ENCODE measurements at regions not wholly inside any gene's neighbourhood (a gene's known extent, or its start where the extent isn't known, plus 50 kb on each side); places are given as distances from the start of the nearest gene placed in this dataset.

GRCh38 chr2:42957109-42957860 is 164.9 kb upstream of the HAAO start:
- Histone ChIP-seq H3K9me3 (replicated peaks in 1 of 11) (peaks cover 0 to 8% (median 0%) of the 10 kb centered on the region in 11 experiments; a peak in 4 of 22 replicates), H3K4me2 (peak overlapping the region; percentile 20 to 93 (median 87); a peak in 20 of 22 replicates), H3K4me1 (peaks cover 77 to 100% (median 99%) of the 10 kb centered on the region in 10 experiments), H3K36me3 (no peaks in the 10 kb centered on the region), H3K27me3 (no peaks in the 10 kb centered on the region), H3K9ac (peak overlapping the region in 8 of 11 experiments; percentile 84 to 92 (median 86); a peak in 17 of 22 replicates), H3K27ac (peak overlapping the region in 10 of 11 experiments; percentile 31 to 99 (median 96); a peak in 19 of 22 replicates), H4K20me1 (no peaks in the 10 kb centered on the region), H3K4me3 (peak overlapping the region in 1 of 10 experiments; percentile 12; a peak in 1 of 20 replicates)
- no peak for TF ChIP-seq Cebpa-rat (IDR thresholded peaks at IDR 0.05)

- no peak overlapping the region for H3K4me3 ChIP-seq
- no peaks in the 10 kb centered on the region for H3K36me3 ChIP-seq
- peak overlapping the region in 8 of 11 experiments; percentile 24 to 78 (median 48); a peak in 14 of 22 replicates for H3K9ac ChIP-seq
- H4K20me1 ChIP-seq: no peaks in the 10 kb centered on the region
- TF ChIP-seq Cebpa-rat (IDR thresholded peaks at IDR 0.05): no peak
- peaks cover 67 to 100% (median 100%) of the 10 kb centered on the region in 10 experiments for H3K4me1 ChIP-seq
- peaks cover 0 to 11% (median 0%) of the 10 kb centered on the region in 11 experiments; a peak in 4 of 22 replicates for H3K9me3 ChIP-seq (replicated peaks in 1 of 11)
- no peaks in the 10 kb centered on the region for H3K27me3 ChIP-seq
- peak overlapping the region in 9 of 11 experiments; percentile 17 to 99 (median 95); a peak in 18 of 22 replicates for H3K27ac ChIP-seq
- peak overlapping the region in 10 of 11 experiments; percentile 13 to 93 (median 88); a peak in 19 of 22 replicates for H3K4me2 ChIP-seq
Observed at GRCh38 chr2:42954227-42954962, 162.0 kb upstream of the HAAO start.

GRCh38 chr2:42953216-42953615 is 160.8 kb upstream of the HAAO start:
- Histone ChIP-seq H3K9me3 (replicated peaks in 1 of 11) (peaks cover 0 to 11% (median 0%) of the 10 kb centered on the region in 11 experiments; a peak in 4 of 22 replicates), H4K20me1 (no peaks in the 10 kb centered on the region), H3K9ac (peak overlapping the region in 8 of 11 experiments; percentile 16 to 79 (median 74); a peak in 12 of 22 replicates), H3K4me3 (no peak overlapping the region; a peak in 1 of 20 replicates), H3K4me2 (peak overlapping the region in 9 of 11 experiments; percentile 76 to 93 (median 88); a peak in 18 of 22 replicates), H3K36me3 (no peaks in the 10 kb centered on the region), H3K27me3 (no peaks in the 10 kb centered on the region), H3K4me1 (peaks cover 62 to 100% (median 100%) of the 10 kb centered on the region in 10 experiments), H3K27ac (peak overlapping the region in 9 of 11 experiments; percentile 39 to 99 (median 95); a peak in 17 of 22 replicates)
- TF ChIP-seq Cebpa-rat (IDR thresholded peaks at IDR 0.05): no peak

- Histone ChIP-seq H3K4me1 (peaks cover 59 to 100% (median 100%) of the 10 kb centered on the region in 10 experiments), H3K4me3 (0 out of 20 replicates have a peak overlapping the region, but pooled peaks of 1 of the 10 experiments have one; percentile 1), H3K36me3 (no peaks in the 10 kb centered on the region), H3K9me3 (replicated peaks in 1 of 11) (peaks cover 0 to 11% (median 0%) of the 10 kb centered on the region in 11 experiments; a peak in 4 of 22 replicates), H4K20me1 (no peaks in the 10 kb centered on the region), H3K27me3 (no peaks in the 10 kb centered on the region), H3K9ac (peak overlapping the region in 8 of 11 experiments; percentile 7 to 79 (median 74); a peak in 16 of 22 replicates), H3K27ac (peak overlapping the region in 10 of 11 experiments; percentile 21 to 99 (median 94); a peak in 19 of 22 replicates), H3K4me2 (peak overlapping the region; percentile 58 to 93 (median 87))
- TF ChIP-seq Cebpa-rat (IDR thresholded peaks at IDR 0.05): no peak
Observed at GRCh38 chr2:42951263-42951938, 159.0 kb upstream of the HAAO start.

GRCh38 chr2:42949125-42949524 is 156.7 kb upstream of the HAAO start:
- Histone ChIP-seq H3K9me3 (replicated peaks in 1 of 11) (peaks cover 0 to 11% (median 0%) of the 10 kb centered on the region in 11 experiments; a peak in 4 of 22 replicates), H3K36me3 (no peaks in the 10 kb centered on the region), H3K27ac (peak overlapping the region; percentile 1 to 99 (median 93); a peak in 20 of 22 replicates), H3K4me1 (peaks cover 46 to 94% (median 92%) of the 10 kb centered on the region in 10 experiments), H3K9ac (peak overlapping the region in 8 of 11 experiments; percentile 55 to 79 (median 74); a peak in 17 of 22 replicates), H3K4me2 (peak overlapping the region; percentile 32 to 93 (median 87)), H3K27me3 (no peaks in the 10 kb centered on the region), H4K20me1 (no peaks in the 10 kb centered on the region), H3K4me3 (0 out of 20 replicates have a peak overlapping the region, but pooled peaks of 1 of the 10 experiments have one; percentile 21)
- TF ChIP-seq Cebpa-rat (IDR thresholded peaks at IDR 0.05): no peak

GRCh38 chr2:42947809-42948600 is 155.6 kb upstream of the HAAO start:
- Histone ChIP-seq H3K9me3 (replicated peaks in 1 of 11) (peaks cover 0 to 11% (median 0%) of the 10 kb centered on the region in 11 experiments; a peak in 4 of 22 replicates), H3K9ac (peak overlapping the region in 7 of 11 experiments; percentile 4 to 79 (median 72); a peak in 11 of 22 replicates), H3K27ac (peak overlapping the region in 9 of 11 experiments; percentile 43 to 99 (median 95); a peak in 17 of 22 replicates), H3K4me3 (no peak overlapping the region), H3K4me1 (peaks cover 42 to 83% (median 82%) of the 10 kb centered on the region in 10 experiments), H3K36me3 (no peaks in the 10 kb centered on the region), H4K20me1 (no peaks in the 10 kb centered on the region), H3K4me2 (peak overlapping the region in 10 of 11 experiments; percentile 72 to 93 (median 87); a peak in 19 of 22 replicates), H3K27me3 (no peaks in the 10 kb centered on the region)
- no peak for TF ChIP-seq Cebpa-rat (IDR thresholded peaks at IDR 0.05)

- peaks cover 36 to 69% (median 66%) of the 10 kb centered on the region in 10 experiments for H3K4me1 ChIP-seq
Observed at GRCh38 chr2:42944779-42945415, 152.5 kb upstream of the HAAO start.

More at GRCh38 chr2:42944779-42945415, 152.5 kb upstream of the HAAO start:
- Histone ChIP-seq H3K4me3 (no peak overlapping the region), H3K4me2 (peak overlapping the region in 9 of 11 experiments; percentile 73 to 93 (median 87); a peak in 19 of 22 replicates), H3K36me3 (no peaks in the 10 kb centered on the region), H3K27me3 (no peaks in the 10 kb centered on the region), H4K20me1 (no peaks in the 10 kb centered on the region), H3K9ac (peak overlapping the region in 3 of 11 experiments; percentile 21 to 54 (median 32); a peak in 4 of 22 replicates), H3K9me3 (replicated peaks in 1 of 11) (no peaks in the 10 kb centered on the region), H3K27ac (peak overlapping the region in 4 of 11 experiments; percentile 29 to 99 (median 73); a peak in 6 of 22 replicates)
- no peak for TF ChIP-seq Cebpa-rat (IDR thresholded peaks at IDR 0.05)

Measured in BLaER1 treated with 17β-estradiol and CSF1 and Interleukin-3, amounts not matched to agents 10 nM and 100 nM (cell line).